HepG2 (cell line): ENCODE measurements at regions not wholly inside any gene's neighbourhood (a gene's known extent, or its start where the extent isn't known, plus 50 kb on each side); places are given as distances from the start of the nearest gene placed in this dataset.

Source experiments
- BRF2 ChIP-seq: sonication (generic); formaldehyde crosslinking; IDR thresholded peaks from 2 replicates; pipeline ENCODE4 v1.8.1; 2022; ENCODE audit warnings: mild to moderate bottlenecking, missing genetic modification reagents
- CREB1 ChIP-seq, 2 experiments: fragments of 450-650 bp in 1 of 2; IDR thresholded peaks; 2 replicates each; pipeline ENCODE4 v1.6.1; 2016 to 2017; ENCODE audit warnings: control low read depth in 1 of 2, mild to moderate bottlenecking in 1 of 2, missing compliant biosample characterization in 1 of 2, missing genetic modification characterization in 1 of 2
- CTCF ChIP-seq: sonication (generic); formaldehyde crosslinking; IDR thresholded peaks from 2 replicates; pipeline ENCODE4 v1.5.0; 2020; ENCODE audit warnings: mild to moderate bottlenecking, missing genetic modification reagents, moderate library complexity
- FOSL2 ChIP-seq: sonication (generic); formaldehyde crosslinking; IDR thresholded peaks from 2 replicates; pipeline ENCODE4 v1.4.0; 2020; ENCODE audit warnings: missing genetic modification reagents
- FOXM1 ChIP-seq: sonication (generic); formaldehyde crosslinking; IDR thresholded peaks from 2 replicates; pipeline ENCODE4 v1.5.0; 2020; ENCODE audit warnings: missing genetic modification reagents
- HNRNPH1 ChIP-seq: fragments of 200-400 bp; formaldehyde crosslinking; optimal IDR thresholded peaks from 2 replicates; pipeline ENCODE3; 2017; ENCODE audit warnings: mild to moderate bottlenecking, low read depth, low read length
- PHF20 ChIP-seq: sonication (generic); formaldehyde crosslinking; IDR thresholded peaks from 2 replicates; pipeline ENCODE4 v1.5.0; 2020; ENCODE audit warnings: mild to moderate bottlenecking, missing genetic modification reagents
- POLR2A ChIP-seq, 2 experiments: IDR thresholded peaks; 2 replicates each; pipeline ENCODE4 v1.6.1; 2011; ENCODE audit warnings: low read depth in 2 of 2, low read length in 2 of 2, mild to moderate bottlenecking in 1 of 2, moderate library complexity in 1 of 2; ENCODE audit not compliant: insufficient read depth in 1 of 2
- TP53 ChIP-seq: sonication (generic); formaldehyde crosslinking; conservative IDR thresholded peaks from 2 replicates; pipeline ENCODE4 v1.4.0; 2020; ENCODE audit warnings: missing genetic modification reagents
- ZNF207 ChIP-seq: fragments of 450-650 bp; IDR thresholded peaks from 2 replicates; pipeline ENCODE4 v1.6.1; 2016; ENCODE audit warnings: antibody characterized with exemption, borderline replicate concordance
- ZNF780A ChIP-seq: sonication (generic); formaldehyde crosslinking; IDR thresholded peaks from 2 replicates; pipeline ENCODE4 v1.8.0; 2022; ENCODE audit warnings: mild to moderate bottlenecking, missing genetic modification reagents, moderate library complexity

- TF ChIP-seq CTCF (CRISPR knock-in tag) (no peak), PHF20 (CRISPR knock-in tag) (no peak), ZNF780A (no peak), FOSL2 (CRISPR knock-in tag) (no peak), POLR2A (IDR thresholded peaks at IDR 0.05; ENCODE audit: insufficient read depth in 1 of 2, low read depth in 2 of 2, low read length in 2 of 2) (no peak), TP53 (CRISPR knock-in tag) (no peak), FOXM1 (CRISPR knock-in tag) (no peak), CREB1 (IDR thresholded peaks at IDR 0.05) (0 out of 2 replicates have a peak, but pooled peaks have one; percentile 9), CREB1 (CRISPR knock-in tag; IDR thresholded peaks at IDR 0.05) (no peak), BRF2 (CRISPR knock-in tag) (no peak), ZNF207 (no peak), HNRNPH1 (no peak)
Observed at GRCh38 chr5:77935506-77936364, 159.6 kb upstream of the TBCA start.
